Activated naive CD8-positive, alpha-beta T cell treated with anti-CD3 and anti-CD28 coated beads, Interleukin-2, amount 10 ng/mL, durations not matched to agents 7 days and 5 days (primary cell): ENCODE measurements at regions not wholly inside any gene's neighbourhood (a gene's known extent, or its start where the extent isn't known, plus 50 kb on each side); places are given as distances from the start of the nearest gene placed in this dataset.

Experiments used
- ATAC-seq: fragments of 150-1000 bp; cut with Tn5 transposase; one replicate; pipeline ENCODE4 v1.10.0; 2021; ENCODE audit warnings: low read depth, moderate library complexity
- POLR2A ChIA-PET: fragments of 350-600 bp; sonication (Branson Sonifier 250); formaldehyde crosslinking; loops from one replicate; lab custom pipeline; 2021; ENCODE audit warnings: antibody characterized with exemption; lab: Charles Lee
- DNase-seq: peaks from one replicate; pipeline ENCODE4 v3.0.0; 2021
- H3K27ac Mint-ChIP-seq: one replicate; pipeline ENCODE4 v1.8.0; 2022; ENCODE audit warnings: mild to moderate bottlenecking, mixed read lengths
- H3K27me3 Mint-ChIP-seq: one replicate; pipeline ENCODE4 v1.8.0; 2022; ENCODE audit warnings: mild to moderate bottlenecking, moderate library complexity, mixed read lengths
- H3K36me3 Mint-ChIP-seq: one replicate; pipeline ENCODE4 v1.8.0; 2021; ENCODE audit warnings: mild to moderate bottlenecking, mixed read lengths
- H3K4me1 Mint-ChIP-seq: one replicate; pipeline ENCODE4 v1.8.0; 2021; ENCODE audit warnings: mixed read lengths
- H3K4me3 Mint-ChIP-seq: one replicate; pipeline ENCODE4 v1.8.0; 2022; ENCODE audit warnings: mild to moderate bottlenecking, moderate library complexity, mixed read lengths
- H3K9me3 Mint-ChIP-seq: one replicate; pipeline ENCODE4 v1.8.0; 2021; ENCODE audit warnings: mixed read lengths

- H3K36me3 Mint-ChIP-seq: peaks cover 22% of the 10 kb centered on the region
- H3K27ac Mint-ChIP-seq: no peak overlapping the region
Measured at GRCh38 chr5:159385536-159385935, 55.2 kb upstream of the IL12B start.

GRCh38 chr5:159386028-159386711, 55.9 kb upstream of the IL12B start:
- POLR2A ChIA-PET: no interaction called here
- H3K36me3 Mint-ChIP-seq: peaks cover 22% of the 10 kb centered on the region
- no peak for ATAC-seq
- H3K4me1 Mint-ChIP-seq: no peaks in the 10 kb centered on the region
- no peak overlapping the region for H3K4me3 Mint-ChIP-seq
- no peak for DNase-seq
- no peak overlapping the region for H3K27ac Mint-ChIP-seq
- H3K9me3 Mint-ChIP-seq: peaks cover 47% of the 10 kb centered on the region
- H3K27me3 Mint-ChIP-seq: peaks cover under 1% of the 10 kb centered on the region

More at GRCh38 chr5:159385536-159385935, 55.2 kb upstream of the IL12B start:
- Mint-ChIP-seq H3K4me1 (no peaks in the 10 kb centered on the region), H3K27me3 (peaks cover 2% of the 10 kb centered on the region), H3K9me3 (peaks cover 47% of the 10 kb centered on the region), H3K4me3 (no peak overlapping the region)
- no peak for DNase-seq
- ATAC-seq: no peak
- POLR2A ChIA-PET: no interaction called here

DNA sequence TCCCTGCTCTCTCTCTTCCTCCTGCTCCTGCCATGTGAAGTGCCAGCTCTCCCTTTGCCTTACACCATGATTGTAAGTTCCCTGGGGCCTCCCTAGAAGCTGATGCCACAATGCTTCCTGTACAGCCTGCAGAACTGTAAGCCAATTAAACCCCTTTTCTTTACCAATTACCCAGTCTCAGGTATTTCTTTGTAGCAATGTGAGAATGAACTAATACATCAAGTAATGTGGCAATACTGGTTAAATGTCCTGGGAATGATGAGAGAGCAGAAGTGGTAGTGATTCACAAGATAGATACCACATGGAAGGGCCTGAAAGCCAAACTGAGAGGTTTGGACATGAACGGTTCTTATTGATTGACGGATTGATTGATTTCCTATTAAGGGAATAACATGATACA, 62.6 kb upstream of the IL12B start:
- ATAC-seq: no peak
- Mint-ChIP-seq H3K36me3 (peaks cover 2% of the 10 kb centered on the region), H3K27ac (no peak overlapping the region), H3K4me3 (no peak overlapping the region), H3K27me3 (no peaks in the 10 kb centered on the region), H3K9me3 (peaks cover 18% of the 10 kb centered on the region), H3K4me1 (peaks cover 4% of the 10 kb centered on the region)
- DNase-seq: no peak
- POLR2A ChIA-PET: no interaction called here

DNA sequence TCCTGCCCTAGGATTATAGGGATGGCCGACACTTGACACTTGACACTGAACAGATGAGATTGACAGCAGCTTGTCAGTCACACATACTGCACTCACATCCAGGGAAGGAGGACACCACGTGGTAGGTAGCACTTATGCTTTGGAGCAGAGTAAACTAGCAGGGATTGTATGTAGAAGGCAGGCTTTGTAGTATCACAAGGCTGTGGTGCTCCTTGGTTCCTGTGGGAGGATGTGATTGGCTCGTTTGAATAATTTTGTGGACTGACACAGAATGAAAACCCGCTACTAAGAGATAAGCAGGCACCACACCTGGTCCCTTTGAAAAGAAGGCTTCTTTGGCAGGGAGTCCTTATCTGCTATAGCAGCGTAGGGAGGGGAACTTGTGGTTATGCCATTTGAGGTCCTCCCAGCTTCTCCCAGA, 63.6 kb upstream of the IL12B start:
- Mint-ChIP-seq H3K9me3 (peaks cover 10% of the 10 kb centered on the region), H3K27me3 (no peaks in the 10 kb centered on the region), H3K27ac (no peak overlapping the region), H3K4me3 (no peak overlapping the region), H3K4me1 (peaks cover 4% of the 10 kb centered on the region), H3K36me3 (peaks cover 1% of the 10 kb centered on the region)
- DNase-seq: no peak
- no peak for ATAC-seq
- POLR2A ChIA-PET: no interaction called here

DNA sequence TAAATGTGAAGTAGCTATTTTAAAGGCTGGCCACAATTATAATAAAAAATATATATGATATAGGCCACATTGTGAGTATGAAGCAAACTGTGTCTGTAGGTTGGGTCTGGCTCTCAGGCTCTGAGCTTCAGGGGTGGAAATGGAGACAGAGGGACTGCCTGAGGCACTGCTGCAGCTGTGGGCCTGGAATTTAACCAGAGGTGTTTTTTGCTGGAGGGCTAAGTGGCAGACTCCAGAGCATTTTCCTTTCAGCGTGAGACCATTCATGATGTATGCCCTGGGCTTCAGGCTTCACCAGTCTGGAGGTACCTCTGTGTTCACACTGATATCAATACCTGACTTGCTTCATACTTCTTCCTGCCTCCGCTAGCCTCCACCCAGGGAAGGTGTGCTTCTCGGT, 64.9 kb upstream of the IL12B start:
- DNase-seq (no peak), ATAC-seq (no peak)
- Mint-ChIP-seq H3K27ac (no peak overlapping the region), H3K9me3 (peaks cover 6% of the 10 kb centered on the region), H3K27me3 (no peaks in the 10 kb centered on the region), H3K36me3 (peaks cover 2% of the 10 kb centered on the region), H3K4me3 (no peak overlapping the region), H3K4me1 (peaks cover 4% of the 10 kb centered on the region)
- POLR2A ChIA-PET: no interaction called here

GRCh38 chr5:159398936-159399335, 68.6 kb upstream of the IL12B start:
- DNase-seq (no peak), ATAC-seq (no peak)
- POLR2A ChIA-PET: interaction anchor here (1.5 kb wide), 1 partner anchor 14 kb away, joined by 3 read pairs; no protein-coding TSS in a partner anchor
- H3K27me3 Mint-ChIP-seq: peaks cover 16% of the 10 kb centered on the region
- H3K27ac Mint-ChIP-seq: no peak overlapping the region
- H3K4me3 Mint-ChIP-seq: no peak overlapping the region
- peaks cover under 1% of the 10 kb centered on the region for H3K4me1 Mint-ChIP-seq
- peaks cover 2% of the 10 kb centered on the region for H3K9me3 Mint-ChIP-seq
- H3K36me3 Mint-ChIP-seq: peaks cover 2% of the 10 kb centered on the region

DNA sequence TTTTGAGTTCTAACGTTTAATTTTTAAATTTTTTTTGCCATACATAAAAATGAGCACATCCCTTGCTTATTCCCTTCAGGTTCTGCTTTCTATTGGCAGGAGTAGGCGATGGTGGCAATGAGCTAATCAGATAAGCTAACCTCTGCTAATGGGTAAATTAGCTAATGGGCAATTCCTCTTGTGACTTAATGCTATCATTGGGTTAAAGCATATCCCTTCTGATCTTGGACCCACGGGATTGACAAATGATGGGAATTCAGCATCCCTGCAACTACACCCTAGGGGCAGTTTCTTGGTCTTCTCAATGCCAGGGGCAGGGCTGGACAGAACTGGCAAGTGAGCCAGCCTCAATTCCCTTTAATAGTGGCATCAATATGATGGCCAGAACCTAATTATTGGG, 70.2 kb upstream of the IL12B start:
- H3K27ac Mint-ChIP-seq: no peak overlapping the region
- no peak for ATAC-seq
- POLR2A ChIA-PET: no interaction called here

GRCh38 chr5:159402311-159402710, 72.0 kb upstream of the IL12B start:
- Mint-ChIP-seq H3K27ac (no peak overlapping the region), H3K4me3 (no peak overlapping the region), H3K27me3 (peaks cover 29% of the 10 kb centered on the region)

More for the DNA sequence above, 70.2 kb upstream of the IL12B start:
- peaks cover 2% of the 10 kb centered on the region for H3K36me3 Mint-ChIP-seq
- DNase-seq: no peak
- H3K27me3 Mint-ChIP-seq: peaks cover 26% of the 10 kb centered on the region
- no peak overlapping the region for H3K4me3 Mint-ChIP-seq
- H3K9me3 Mint-ChIP-seq: peaks cover 2% of the 10 kb centered on the region
- H3K4me1 Mint-ChIP-seq: peaks cover under 1% of the 10 kb centered on the region

GRCh38 chr5:159402856-159403255, 72.6 kb upstream of the IL12B start:
- H3K4me3 Mint-ChIP-seq: no peak overlapping the region
- no peak for ATAC-seq
- no peak for DNase-seq
- H3K4me1 Mint-ChIP-seq: peaks cover 3% of the 10 kb centered on the region
- H3K27me3 Mint-ChIP-seq: peaks cover 29% of the 10 kb centered on the region
- peaks cover 2% of the 10 kb centered on the region for H3K9me3 Mint-ChIP-seq
- POLR2A ChIA-PET: interaction anchor here (0.5 kb wide), 1 partner anchor 59 kb away, joined by 6 read pairs; no protein-coding TSS in a partner anchor
- H3K36me3 Mint-ChIP-seq: peaks cover 4% of the 10 kb centered on the region
- no peak overlapping the region for H3K27ac Mint-ChIP-seq

More at GRCh38 chr5:159402311-159402710, 72.0 kb upstream of the IL12B start:
- no peak for ATAC-seq
- Mint-ChIP-seq H3K36me3 (peaks cover 4% of the 10 kb centered on the region), H3K4me1 (peaks cover 3% of the 10 kb centered on the region), H3K9me3 (peaks cover 2% of the 10 kb centered on the region)
- DNase-seq: no peak
- POLR2A ChIA-PET: interaction anchor here (0.5 kb wide), 1 partner anchor 60 kb away, joined by 6 read pairs; no protein-coding TSS in a partner anchor

GRCh38 chr5:159403906-159404681, 73.8 kb upstream of the IL12B start:
- Mint-ChIP-seq H3K27ac (no peak overlapping the region), H3K4me1 (peaks cover 7% of the 10 kb centered on the region), H3K27me3 (peaks cover 32% of the 10 kb centered on the region), H3K9me3 (peaks cover 3% of the 10 kb centered on the region), H3K4me3 (no peak overlapping the region), H3K36me3 (peaks cover 6% of the 10 kb centered on the region)
- DNase-seq: no peak
- no peak for ATAC-seq
- POLR2A ChIA-PET: no interaction called here

- no peak overlapping the region for H3K27ac Mint-ChIP-seq
- H3K4me1 Mint-ChIP-seq: peaks cover 19% of the 10 kb centered on the region
- peaks cover 3% of the 10 kb centered on the region for H3K9me3 Mint-ChIP-seq
- no peak for ATAC-seq
- H3K4me3 Mint-ChIP-seq: no peak overlapping the region
- DNase-seq: no peak
- H3K36me3 Mint-ChIP-seq: peaks cover 8% of the 10 kb centered on the region
- H3K27me3 Mint-ChIP-seq: peaks cover 32% of the 10 kb centered on the region
- POLR2A ChIA-PET: no interaction called here
Measured at GRCh38 chr5:159405611-159406031, 75.3 kb upstream of the IL12B start.

GRCh38 chr5:159406571-159406970, 76.3 kb upstream of the IL12B start:
- Mint-ChIP-seq H3K27me3 (peaks cover 30% of the 10 kb centered on the region), H3K4me1 (peaks cover 29% of the 10 kb centered on the region), H3K36me3 (peaks cover 12% of the 10 kb centered on the region), H3K4me3 (no peak overlapping the region), H3K27ac (no peak overlapping the region), H3K9me3 (peaks cover 3% of the 10 kb centered on the region)
- ATAC-seq (no peak), DNase-seq (no peak)
- POLR2A ChIA-PET: no interaction called here

GRCh38 chr5:159409801-159410200, 79.5 kb upstream of the IL12B start:
- POLR2A ChIA-PET: interaction anchor here (0.9 to 1.0 kb wide), 2 partner anchors 43 to 69 kb away, joined by 3 read pairs; no protein-coding TSS in a partner anchor
- ATAC-seq (peak; percentile 28), DNase-seq (no peak)
- Mint-ChIP-seq H3K9me3 (peaks cover 1% of the 10 kb centered on the region), H3K4me3 (peak overlapping the region; percentile 61), H3K36me3 (peaks cover 13% of the 10 kb centered on the region), H3K27me3 (peaks cover 10% of the 10 kb centered on the region), H3K4me1 (peaks cover 48% of the 10 kb centered on the region), H3K27ac (peak overlapping the region; percentile 67)
